ENCODE measurements at regions not wholly inside any gene's neighbourhood (a gene's known extent, or its start where the extent isn't known, plus 50 kb on each side); places are given as distances from the start of the nearest gene placed in this dataset.

- no peak for TF ChIP-seq CTCF (IDR thresholded peaks at IDR 0.05)
- TF ChIP-seq POLR2AphosphoS5 (IDR thresholded peaks at IDR 0.05) = no peak
- no peak for TF ChIP-seq POLR2A (IDR thresholded peaks at IDR 0.05)
Observed at GRCh38 chr13:64029343-64030093, 2613.9 kb upstream of the PCDH20 start.

All from suprapubic skin (tissue), 4 donors.